HepG2 (cell line): ENCODE measurements at regions not wholly inside any gene's neighbourhood (a gene's known extent, or its start where the extent isn't known, plus 50 kb on each side); places are given as distances from the start of the nearest gene placed in this dataset.

ENCODE experiments used
- ASH2L ChIP-seq: fragments of 300-600, 200-600 bp; sonication (generic); IDR thresholded peaks from 2 replicates; pipeline ENCODE4 v1.7.0; 2017; ENCODE audit warnings: low read depth, mild to moderate bottlenecking, moderate library complexity, mixed read lengths, low read length; ENCODE audit not compliant: insufficient read length
- BCL6 ChIP-seq: IDR thresholded peaks from 2 replicates; pipeline ENCODE4 v1.6.1; 2016; ENCODE audit warnings: missing genetic modification reagents, missing compliant biosample characterization
- FOXK1 ChIP-seq: sonication (generic); formaldehyde crosslinking; IDR thresholded peaks from 2 replicates; pipeline ENCODE4 v1.4.0; 2020; ENCODE audit warnings: low read depth, missing genetic modification reagents, borderline replicate concordance
- GATAD2A ChIP-seq: IDR thresholded peaks from 2 replicates; pipeline ENCODE4 v1.6.1; 2016
- GLI4 ChIP-seq: sonication (generic); formaldehyde crosslinking; IDR thresholded peaks from 2 replicates; pipeline ENCODE4 v1.5.1; 2020; ENCODE audit warnings: missing genetic modification reagents, mild to moderate bottlenecking, moderate library complexity, borderline replicate concordance
- GZF1 ChIP-seq: sonication (generic); formaldehyde crosslinking; IDR thresholded peaks from 2 replicates; pipeline ENCODE4 v1.5.1; 2020; ENCODE audit warnings: mild to moderate bottlenecking, missing genetic modification reagents
- HMG20A ChIP-seq: IDR thresholded peaks from 2 replicates; pipeline ENCODE4 v1.6.1; 2016; ENCODE audit warnings: borderline replicate concordance
- NFKB2 ChIP-seq: sonication (generic); formaldehyde crosslinking; IDR thresholded peaks from 2 replicates; pipeline ENCODE4 v1.4.0; 2020; ENCODE audit warnings: missing genetic modification reagents, borderline replicate concordance
- POLR2G ChIP-seq: fragments of 200-400 bp; formaldehyde crosslinking; IDR thresholded peaks from 2 replicates; pipeline ENCODE4 v1.6.1; 2018; ENCODE audit warnings: mild to moderate bottlenecking, low read depth, low read length, moderate library complexity
- SNRNP70 ChIP-seq: fragments of 200-400 bp; formaldehyde crosslinking; IDR thresholded peaks from 2 replicates; pipeline ENCODE4 v1.6.1; 2017; ENCODE audit warnings: mild to moderate bottlenecking, low read depth, low read length, moderate library complexity
- SRSF1 ChIP-seq: fragments of 200-400 bp; formaldehyde crosslinking; optimal IDR thresholded peaks from 2 replicates; pipeline ENCODE3; 2017; ENCODE audit warnings: mild to moderate bottlenecking, low read depth, low read length, moderate library complexity
- ZNF205 ChIP-seq: IDR thresholded peaks from 2 replicates; pipeline ENCODE4 v1.6.1; 2018; ENCODE audit warnings: missing biosample characterization, missing genetic modification reagents
- ZNF3 ChIP-seq: IDR thresholded peaks from 2 replicates; pipeline ENCODE4 v1.7.0; 2017; ENCODE audit warnings: inconsistent platforms
- ZNF460 ChIP-seq: sonication (generic); formaldehyde crosslinking; IDR thresholded peaks from 2 replicates; pipeline ENCODE4 v1.5.1; 2020; ENCODE audit warnings: missing genetic modification reagents, mild to moderate bottlenecking, borderline replicate concordance
- ZNF530 ChIP-seq: sonication (generic); formaldehyde crosslinking; IDR thresholded peaks from 2 replicates; pipeline ENCODE4 v1.5.0; 2020; ENCODE audit warnings: low read depth, mild to moderate bottlenecking, missing genetic modification reagents
- ZNF552 ChIP-seq: sonication (generic); formaldehyde crosslinking; IDR thresholded peaks from 2 replicates; pipeline ENCODE4 v1.9.0; 2022; ENCODE audit warnings: missing genetic modification reagents, mild to moderate bottlenecking, borderline replicate concordance
- ZNF567 ChIP-seq: sonication (generic); formaldehyde crosslinking; IDR thresholded peaks from 2 replicates; pipeline ENCODE4 v1.8.1; 2023; ENCODE audit warnings: mild to moderate bottlenecking, missing genetic modification reagents, borderline replicate concordance
- ZNF773 ChIP-seq: sonication (generic); formaldehyde crosslinking; IDR thresholded peaks from 2 replicates; pipeline ENCODE4 v1.4.0; 2020; ENCODE audit warnings: missing genetic modification reagents, borderline replicate concordance
- TF ChIP-seq, protein P1 (sequence below): sonication (generic); formaldehyde crosslinking; IDR thresholded peaks from 2 replicates; pipeline ENCODE4 v1.4.0; 2020; ENCODE audit warnings: missing genetic modification reagents, low read depth, mild to moderate bottlenecking, borderline replicate concordance
- TF ChIP-seq, protein P2 (sequence below): sonication (generic); formaldehyde crosslinking; IDR thresholded peaks from 2 replicates; pipeline ENCODE4 v1.8.0; 2022; ENCODE audit warnings: missing genetic modification reagents, low read depth, mild to moderate bottlenecking, borderline replicate concordance
- TF ChIP-seq, protein P3 (sequence below): IDR thresholded peaks from 2 replicates; pipeline ENCODE4 v1.6.1; 2016; ENCODE audit warnings: mild to moderate bottlenecking
- TF ChIP-seq, protein P4 (sequence below): IDR thresholded peaks from 2 replicates; pipeline ENCODE4 v1.6.1; 2016; ENCODE audit warnings: missing biosample characterization, missing genetic modification reagents, low read depth
- TF ChIP-seq, protein P5 (sequence below): sonication (generic); formaldehyde crosslinking; IDR thresholded peaks from 2 replicates; pipeline ENCODE4 v1.5.0; 2020; ENCODE audit warnings: missing genetic modification reagents

DNA sequence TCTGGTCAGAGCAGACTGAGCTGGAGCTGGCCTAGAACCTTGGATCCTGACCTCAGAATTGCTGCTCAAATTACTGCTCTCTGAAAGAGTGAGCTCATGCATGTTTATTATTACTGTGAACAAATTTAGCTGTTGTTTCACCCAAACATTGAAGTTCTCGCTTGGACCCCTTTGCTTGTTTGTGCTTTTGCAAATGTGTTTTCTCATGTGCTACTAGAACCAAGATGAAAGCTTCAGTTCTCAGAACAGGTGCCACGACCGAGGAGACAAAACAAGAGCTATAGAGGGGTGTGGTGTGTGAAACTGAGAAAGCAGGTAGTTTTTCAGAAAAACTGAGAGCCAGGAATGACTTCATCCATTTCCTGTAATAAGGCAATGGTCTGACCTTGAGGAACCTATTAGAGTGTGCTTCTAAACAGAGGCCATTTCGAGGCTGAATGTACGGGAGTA is 50.0 kb upstream of the ESR1 start (continued):
- TF ChIP-seq, protein P1, sequence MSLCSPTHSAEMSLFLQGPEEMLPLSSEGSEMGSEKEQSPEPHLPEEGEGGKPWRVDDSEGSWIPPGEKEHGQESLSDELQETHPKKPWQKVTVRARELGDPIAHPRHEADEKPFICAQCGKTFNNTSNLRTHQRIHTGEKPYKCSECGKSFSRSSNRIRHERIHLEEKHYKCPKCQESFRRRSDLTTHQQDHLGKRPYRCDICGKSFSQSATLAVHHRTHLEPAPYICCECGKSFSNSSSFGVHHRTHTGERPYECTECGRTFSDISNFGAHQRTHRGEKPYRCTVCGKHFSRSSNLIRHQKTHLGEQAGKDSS (CRISPR knock-in tag) = no peak
- peak; percentile 44; the same call in 1 of the 2 replicates for TF ChIP-seq HMG20A (CRISPR knock-in tag)
- no peak for TF ChIP-seq ZNF205 (CRISPR knock-in tag)
- no peak for TF ChIP-seq NFKB2 (CRISPR knock-in tag)
- TF ChIP-seq ZNF567 (CRISPR knock-in tag) = no peak
- TF ChIP-seq, protein P2, sequence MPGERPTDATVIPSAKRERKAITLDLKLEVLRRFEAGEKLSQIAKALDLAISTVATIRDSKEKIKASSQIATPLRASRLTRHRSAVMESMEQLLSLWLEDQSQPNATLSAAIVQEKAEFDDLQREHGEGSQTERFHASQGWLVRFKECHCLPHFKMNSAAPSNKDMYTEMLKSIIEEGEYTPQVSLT (CRISPR knock-in tag) = no peak
- TF ChIP-seq, protein P3, sequence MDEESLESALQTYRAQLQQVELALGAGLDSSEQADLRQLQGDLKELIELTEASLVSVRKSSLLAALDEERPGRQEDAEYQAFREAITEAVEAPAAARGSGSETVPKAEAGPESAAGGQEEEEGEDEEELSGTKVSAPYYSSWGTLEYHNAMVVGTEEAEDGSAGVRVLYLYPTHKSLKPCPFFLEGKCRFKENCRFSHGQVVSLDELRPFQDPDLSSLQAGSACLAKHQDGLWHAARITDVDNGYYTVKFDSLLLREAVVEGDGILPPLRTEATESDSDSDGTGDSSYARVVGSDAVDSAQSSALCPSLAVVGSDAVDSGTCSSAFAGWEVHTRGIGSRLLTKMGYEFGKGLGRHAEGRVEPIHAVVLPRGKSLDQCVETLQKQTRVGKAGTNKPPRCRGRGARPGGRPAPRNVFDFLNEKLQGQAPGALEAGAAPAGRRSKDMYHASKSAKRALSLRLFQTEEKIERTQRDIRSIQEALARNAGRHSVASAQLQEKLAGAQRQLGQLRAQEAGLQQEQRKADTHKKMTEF (CRISPR knock-in tag) = peak; percentile 54; the same call in 1 of the 2 replicates
- no peak for TF ChIP-seq ZNF460
- no peak for TF ChIP-seq FOXK1
- TF ChIP-seq GLI4 (CRISPR knock-in tag) = no peak
- no peak for TF ChIP-seq ZNF552 (CRISPR knock-in tag)
- no peak for TF ChIP-seq ASH2L
- TF ChIP-seq ZNF3 = no peak
- TF ChIP-seq, protein P4, sequence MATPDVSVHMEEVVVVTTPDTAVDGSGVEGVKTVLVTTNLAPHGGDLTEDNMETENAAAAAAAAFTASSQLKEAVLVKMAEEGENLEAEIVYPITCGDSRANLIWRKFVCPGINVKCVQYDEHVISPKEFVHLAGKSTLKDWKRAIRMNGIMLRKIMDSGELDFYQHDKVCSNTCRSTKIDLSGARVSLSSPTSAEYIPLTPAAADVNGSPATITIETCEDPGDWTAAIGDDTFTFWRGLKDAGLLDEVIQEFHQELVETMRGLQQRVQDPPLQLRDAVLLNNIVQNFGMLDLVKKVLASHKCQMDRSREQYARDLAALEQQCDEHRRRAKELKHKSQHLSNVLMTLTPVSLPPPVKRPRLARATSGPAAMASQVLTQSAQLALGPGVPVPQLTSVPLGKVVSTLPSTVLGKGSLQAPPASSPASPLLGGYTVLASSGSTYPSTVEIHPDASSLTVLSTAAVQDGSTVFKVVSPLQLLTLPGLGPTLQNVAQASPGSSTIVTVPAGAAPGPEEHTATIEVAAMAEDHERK = no peak
- TF ChIP-seq BCL6 (CRISPR knock-in tag) = 0 out of 2 replicates have a peak, but pooled peaks have one; percentile 12
- TF ChIP-seq GATAD2A (CRISPR knock-in tag) = peak; percentile 33; the same call in 1 of the 2 replicates
- TF ChIP-seq SRSF1 = no peak
- TF ChIP-seq, protein P5, sequence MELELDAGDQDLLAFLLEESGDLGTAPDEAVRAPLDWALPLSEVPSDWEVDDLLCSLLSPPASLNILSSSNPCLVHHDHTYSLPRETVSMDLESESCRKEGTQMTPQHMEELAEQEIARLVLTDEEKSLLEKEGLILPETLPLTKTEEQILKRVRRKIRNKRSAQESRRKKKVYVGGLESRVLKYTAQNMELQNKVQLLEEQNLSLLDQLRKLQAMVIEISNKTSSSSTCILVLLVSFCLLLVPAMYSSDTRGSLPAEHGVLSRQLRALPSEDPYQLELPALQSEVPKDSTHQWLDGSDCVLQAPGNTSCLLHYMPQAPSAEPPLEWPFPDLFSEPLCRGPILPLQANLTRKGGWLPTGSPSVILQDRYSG (CRISPR knock-in tag) = no peak
- no peak for TF ChIP-seq ZNF530 (CRISPR knock-in tag)
- TF ChIP-seq POLR2G = no peak
- TF ChIP-seq GZF1 = no peak
- TF ChIP-seq ZNF773 = no peak
- no peak for TF ChIP-seq SNRNP70
